ENCODE measurements at regions not wholly inside any gene's neighbourhood (a gene's known extent, or its start where the extent isn't known, plus 50 kb on each side); places are given as distances from the start of the nearest gene placed in this dataset.

DNA sequence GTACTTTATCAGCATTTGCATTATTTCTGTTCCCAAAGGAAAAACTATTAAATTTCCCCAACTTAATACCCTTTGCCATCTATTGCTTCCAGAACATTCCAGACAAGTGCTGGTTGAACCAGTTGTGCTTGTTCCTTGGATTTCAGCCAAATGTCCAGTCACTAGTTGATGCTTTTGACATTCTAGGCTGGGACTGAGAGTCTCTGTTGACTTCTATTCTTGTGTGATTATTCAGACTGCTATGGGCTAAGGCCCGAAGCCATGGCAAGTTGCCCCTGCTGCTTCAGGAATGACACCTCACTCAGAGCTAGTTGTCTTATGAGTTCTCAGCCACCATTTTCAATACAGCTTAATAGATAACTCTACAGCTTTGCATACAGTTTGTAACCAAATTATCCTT is 458.1 kb upstream of the ARGLU1 start:
- TF ChIP-seq CTCF (IDR thresholded peaks at IDR 0.05 in 2 of 3, conservative IDR thresholded peaks at IDR 0.05 in 1 of 3; ENCODE audit: borderline replicate concordance in 1 of 3, insufficient read depth in 1 of 3, low read depth in 2 of 3, low read length in 2 of 3) (no peak), TCF7L2 (IDR thresholded peaks at IDR 0.05; ENCODE audit: borderline replicate concordance, extremely low read depth, insufficient read depth, insufficient read length) (no peak), CBX3 (IDR thresholded peaks at IDR 0.05; ENCODE audit: low read depth) (no peak), ZFX (IDR thresholded peaks at IDR 0.05) (no peak), EGR1 (IDR thresholded peaks at IDR 0.05; ENCODE audit: low read depth) (no peak)
